T-helper 22 cell (primary cell): ENCODE measurements at regions not wholly inside any gene's neighbourhood (a gene's known extent, or its start where the extent isn't known, plus 50 kb on each side); places are given as distances from the start of the nearest gene placed in this dataset.
"Not testable (repeated sequence)": the region's sequence is repeated elsewhere in the genome, so short reads cannot be mapped to it uniquely, and the experiment has no call there.

ENCODE experiments used
- DNase-seq: peaks from one replicate; pipeline ENCODE4 v3.0.0-alpha.2; 2020; ENCODE audit warnings: low read depth

- no peak for DNase-seq
These were observed 256.2 kb upstream of the MGMT start for GRCh38 chr10:129210876-129211275.

- DNase-seq, result no peak
These were observed 253.8 kb upstream of the MGMT start for GRCh38 chr10:129213256-129213655.

DNA sequence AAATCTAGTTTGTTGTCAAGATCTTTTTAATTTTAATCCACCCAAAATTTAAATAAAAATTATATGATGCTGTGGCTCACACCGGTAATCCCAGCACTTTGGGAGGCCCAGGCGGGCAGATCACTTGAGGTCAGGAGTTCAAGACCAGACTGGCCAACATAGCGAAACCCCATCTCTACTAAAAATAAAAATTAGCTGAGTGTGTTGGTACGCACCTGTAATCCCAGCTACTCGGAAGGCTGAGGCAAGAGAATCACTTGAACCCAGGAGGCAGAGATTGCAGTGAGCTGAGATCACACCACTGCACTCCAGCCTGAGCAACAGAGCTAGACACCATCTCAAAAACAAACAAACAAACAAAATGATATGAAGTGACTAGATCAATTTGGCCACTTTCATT, 253.0 kb upstream of the MGMT start:
- DNase-seq, result not testable (repeated sequence)

GRCh38 chr10:129219364-129219763, 247.7 kb upstream of the MGMT start:
- no peak for DNase-seq

GRCh38 chr10:129222436-129222835, 244.6 kb upstream of the MGMT start:
- no peak for DNase-seq

- DNase-seq, result no peak
These were observed 243.7 kb upstream of the MGMT start for GRCh38 chr10:129223363-129223762.

DNA sequence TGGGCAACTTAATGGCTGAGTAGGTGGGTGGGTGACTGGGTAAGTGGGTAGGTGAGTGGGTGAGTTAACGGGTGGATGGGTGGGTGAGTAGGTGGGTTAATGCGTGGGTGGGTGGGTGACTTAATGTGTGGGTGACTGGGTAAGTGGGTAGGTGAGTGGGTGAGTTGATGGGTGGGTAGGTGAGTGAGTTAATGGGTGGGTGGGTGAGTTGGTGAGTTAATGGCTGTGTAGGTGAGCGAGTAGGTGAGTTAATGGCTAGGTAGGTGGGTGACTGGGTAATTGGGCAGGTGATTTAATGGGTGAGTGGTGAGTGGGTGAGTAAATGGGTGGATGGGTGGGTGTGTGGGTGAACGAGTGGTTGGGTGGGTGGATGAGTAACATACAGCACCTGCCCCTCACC, 243.0 kb upstream of the MGMT start:
- no peak for DNase-seq

DNA sequence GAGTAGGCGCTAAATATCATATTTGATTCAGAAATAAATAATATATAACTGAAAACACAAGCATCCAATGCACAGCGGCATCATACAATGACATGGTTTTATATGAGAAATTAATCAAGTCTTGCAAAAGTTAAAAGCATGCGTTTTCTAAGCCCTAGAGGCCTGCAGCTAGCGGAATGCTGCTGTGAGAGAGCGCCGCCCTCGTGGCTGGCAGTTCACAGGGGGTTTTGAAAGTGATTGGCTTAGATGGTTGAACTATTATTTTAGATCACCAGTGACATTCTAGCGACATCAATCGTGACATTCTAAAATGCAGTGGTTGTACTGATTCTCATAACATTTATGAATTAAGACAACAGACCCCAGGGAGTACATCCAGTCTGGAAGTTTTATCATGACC, 235.2 kb upstream of the MGMT start:
- no peak for DNase-seq

DNA sequence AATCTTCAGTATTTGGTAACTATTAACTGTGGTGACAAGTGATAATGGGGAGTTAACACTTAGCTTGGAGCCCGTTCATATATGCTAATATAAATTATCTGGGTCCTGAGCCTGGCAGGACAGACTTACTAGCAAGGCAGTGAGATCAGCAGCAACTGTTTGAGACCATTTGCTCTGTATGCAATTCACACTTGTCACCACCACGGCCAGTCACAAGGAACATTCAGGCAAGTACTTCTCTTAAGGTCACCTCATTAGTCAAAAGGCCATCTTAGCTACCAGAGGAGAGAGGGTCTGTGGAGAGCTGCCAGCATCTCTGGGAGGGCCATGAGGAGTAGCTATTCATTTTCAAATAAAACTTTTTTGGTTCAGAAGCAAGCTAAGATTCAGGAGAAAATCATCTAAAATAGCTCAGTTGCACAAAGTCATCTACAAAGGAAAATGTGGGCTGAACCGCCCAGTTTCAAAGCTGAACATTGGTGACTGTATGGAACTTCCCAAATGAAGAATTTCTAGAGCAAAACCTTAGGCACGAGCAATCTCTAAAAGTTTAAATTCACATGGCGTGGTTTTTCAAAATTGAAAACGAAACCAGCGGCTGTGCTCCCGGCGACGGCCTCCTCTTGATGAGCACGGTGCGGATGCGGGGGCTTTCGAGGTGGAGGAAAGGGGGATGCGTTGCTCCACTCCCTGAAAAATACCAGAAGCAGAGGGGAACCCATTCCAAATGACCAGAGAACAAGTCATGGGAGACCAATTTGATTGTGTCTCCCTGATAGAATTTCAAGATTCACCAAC, 233.5 kb upstream of the MGMT start:
- DNase-seq, result no peak

DNA sequence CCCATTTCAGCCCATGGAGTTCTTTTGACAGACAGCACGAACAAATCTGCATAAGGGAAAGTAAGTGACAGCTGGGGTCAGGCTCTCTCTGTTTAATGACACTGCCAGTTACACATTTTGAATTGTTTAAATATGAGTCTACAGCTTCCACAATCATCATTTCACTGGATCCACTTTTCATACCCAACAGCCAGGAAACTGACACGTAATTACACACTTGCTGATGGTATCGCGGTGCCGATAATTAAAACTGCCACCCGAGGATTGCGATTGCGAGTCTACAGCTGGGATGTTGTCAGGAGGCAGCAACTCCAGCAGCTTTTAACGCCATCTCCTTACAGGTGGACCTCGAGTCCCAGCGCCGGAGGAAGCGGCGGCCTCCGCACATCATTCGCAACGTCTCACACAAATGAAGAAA, 230.8 kb upstream of the MGMT start:
- DNase-seq, result no peak

DNA sequence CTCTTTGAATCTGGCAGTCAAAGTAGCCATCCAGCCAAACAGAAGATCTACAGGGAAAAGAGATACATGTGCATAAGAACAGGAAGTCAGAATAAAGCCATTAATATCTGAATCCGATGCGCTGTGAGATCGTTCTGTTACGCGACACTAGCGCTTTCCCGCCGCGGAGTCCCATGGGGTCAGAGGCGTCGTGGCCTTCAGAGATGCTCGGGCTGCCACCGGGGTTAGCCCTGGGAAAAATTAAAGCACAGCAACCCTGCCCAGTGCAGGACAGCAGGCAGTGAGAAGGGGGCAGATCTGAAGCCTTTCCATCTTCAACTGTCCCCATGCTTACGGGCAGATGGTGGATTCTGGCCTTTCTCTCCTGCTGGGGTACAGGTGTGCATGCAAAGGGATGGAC, 225.6 kb upstream of the MGMT start:
- DNase-seq, result no peak

- DNase-seq, result no peak
These were observed 222.7 kb upstream of the MGMT start for GRCh38 chr10:129244298-129244697.

- no peak for DNase-seq
These were observed 222.3 kb upstream of the MGMT start for GRCh38 chr10:129244757-129245156.

GRCh38 chr10:129253161-129253864, 213.7 kb upstream of the MGMT start:
- DNase-seq, result no peak

DNA sequence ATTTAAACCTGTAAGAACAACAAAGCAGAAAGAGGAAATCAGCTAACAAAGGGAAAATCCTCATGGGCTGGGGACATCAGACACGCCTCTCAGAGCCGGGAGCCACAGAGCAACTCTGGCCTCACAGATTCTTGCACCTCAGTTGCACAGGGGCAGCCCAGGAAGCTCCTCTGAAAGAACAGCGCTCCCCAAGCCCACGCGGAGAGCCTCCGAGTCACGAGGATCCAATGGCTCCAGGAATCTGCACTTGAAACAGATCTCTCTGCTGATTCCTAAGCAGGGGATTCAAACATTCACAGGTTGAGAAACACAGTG, 213.2 kb upstream of the MGMT start:
- DNase-seq, result no peak

- DNase-seq, result no peak
These were observed 208.6 kb upstream of the MGMT start for GRCh38 chr10:129258283-129258923.

DNA sequence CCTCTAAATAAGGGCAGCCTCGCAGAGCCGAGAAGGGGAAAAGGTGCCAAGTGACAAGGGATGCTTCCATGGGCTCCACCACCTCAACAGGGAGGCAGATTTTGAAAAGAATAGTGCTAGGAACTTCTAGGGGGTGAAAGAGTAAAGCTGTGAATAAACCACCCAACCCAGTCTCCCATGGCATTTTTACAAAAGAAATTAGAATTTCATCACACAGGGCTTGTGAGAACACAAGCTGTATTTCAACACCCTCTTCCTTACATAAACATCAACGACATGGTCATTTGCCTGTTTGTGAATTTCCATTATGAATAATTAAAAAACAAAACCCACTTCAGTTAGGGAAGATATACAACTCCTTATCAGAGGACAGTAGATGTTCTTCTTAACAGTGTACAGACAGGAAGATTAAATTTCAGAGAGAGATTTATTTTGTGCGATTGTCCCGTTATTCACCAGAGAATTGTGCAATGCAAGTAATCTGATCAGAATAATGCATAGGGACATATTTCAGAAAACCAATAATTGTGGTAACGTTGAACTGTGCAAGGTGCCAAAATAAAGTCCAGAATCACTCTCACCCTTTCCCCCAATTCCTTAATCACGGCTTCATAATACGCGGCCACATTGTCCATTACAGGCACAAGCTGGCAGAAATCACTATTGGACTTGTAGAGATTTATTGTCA, 207.8 kb upstream of the MGMT start:
- no peak for DNase-seq

DNA sequence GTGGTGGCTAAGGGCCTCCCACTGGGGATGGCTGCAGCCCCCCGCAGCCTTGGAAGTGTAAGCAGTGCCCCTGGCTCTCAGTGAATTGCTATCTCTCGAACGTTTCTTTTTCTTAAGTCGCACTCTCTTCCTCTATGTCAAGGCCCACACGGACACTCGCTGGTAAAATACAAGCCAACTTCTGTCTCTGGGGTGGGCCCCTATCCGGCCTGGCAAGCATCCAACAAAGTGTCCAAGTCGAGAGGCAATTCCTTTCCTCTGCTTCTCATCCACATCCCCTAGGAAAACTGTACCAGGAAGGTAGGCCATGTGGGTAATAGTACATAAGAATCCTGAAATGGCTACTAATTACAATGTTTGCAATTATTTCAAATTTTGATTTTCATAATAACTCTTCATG, 194.9 kb upstream of the MGMT start:
- no peak for DNase-seq

DNA sequence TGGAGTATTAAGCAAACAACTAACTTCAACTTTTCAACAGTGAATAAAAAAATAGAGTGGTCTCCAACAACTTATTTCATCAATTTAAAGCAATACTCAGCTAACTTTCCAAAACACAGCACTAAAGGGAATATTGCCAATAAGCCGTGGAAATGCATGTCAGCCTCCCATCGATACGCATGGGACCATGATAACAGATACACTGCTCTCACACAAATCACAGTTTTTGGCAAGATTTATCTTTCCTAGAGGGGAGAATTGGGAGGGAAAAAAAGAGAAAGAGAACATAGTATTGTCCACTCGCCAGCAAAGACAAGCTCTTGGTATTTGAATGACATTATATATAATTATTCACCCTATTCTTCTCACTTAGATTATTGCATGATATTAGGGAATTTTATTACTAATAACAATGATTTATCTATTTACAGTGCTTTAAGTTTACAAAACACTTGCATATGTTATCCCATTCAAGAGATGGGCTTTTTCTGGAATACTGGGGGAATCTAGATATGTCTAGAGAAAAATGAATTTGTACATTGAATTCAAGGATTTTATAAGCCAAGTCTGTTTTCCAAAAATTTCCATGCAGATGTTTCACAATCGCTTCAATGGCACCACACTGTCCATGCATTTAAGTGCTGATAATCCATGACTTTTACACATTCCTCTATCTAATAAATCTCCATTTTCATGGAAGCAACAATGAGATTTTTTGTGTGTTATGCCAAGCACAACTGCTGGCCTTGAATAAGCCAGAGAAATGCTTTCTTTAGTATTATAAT, 194.0 kb upstream of the MGMT start:
- no peak for DNase-seq

- DNase-seq, result no peak
These were observed 193.2 kb upstream of the MGMT start for GRCh38 chr10:129273860-129274259.

GRCh38 chr10:129274748-129275474, 192.1 kb upstream of the MGMT start:
- DNase-seq, result no peak
